GM12874 (cell line): ENCODE measurements at regions not wholly inside any gene's neighbourhood (a gene's known extent, or its start where the extent isn't known, plus 50 kb on each side); places are given as distances from the start of the nearest gene placed in this dataset.

Experiments used
- CTCF ChIP-seq: IDR thresholded peaks from 2 replicates; pipeline ENCODE4 v1.5.1; 2011; ENCODE audit warnings: low read depth, mild to moderate bottlenecking, control low read depth, low read length, moderate library complexity; ENCODE audit not compliant: insufficient read depth

GRCh38 chr17:11142231-11142630 lies 98.8 kb upstream of the SHISA6 start:
- TF ChIP-seq CTCF, result no peak

- no peak for TF ChIP-seq CTCF
Measured at GRCh38 chr17:11140501-11140900, 100.5 kb upstream of the SHISA6 start.

- no peak for TF ChIP-seq CTCF
Measured at GRCh38 chr17:11140043-11140442, 101.0 kb upstream of the SHISA6 start.

- TF ChIP-seq CTCF, result no peak
Measured at GRCh38 chr17:11138023-11138422, 103.0 kb upstream of the SHISA6 start.

GRCh38 chr17:11135819-11136218 lies 105.2 kb upstream of the SHISA6 start:
- no peak for TF ChIP-seq CTCF

- TF ChIP-seq CTCF, result no peak
Measured at GRCh38 chr17:11130367-11130766, 110.6 kb upstream of the SHISA6 start.

- TF ChIP-seq CTCF, result no peak
Measured at GRCh38 chr17:11122908-11123307, 118.1 kb upstream of the SHISA6 start.
